ENCODE measurements at regions not wholly inside any gene's neighbourhood (a gene's known extent, or its start where the extent isn't known, plus 50 kb on each side); places are given as distances from the start of the nearest gene placed in this dataset.

GRCh38 chr5:167312225-167312624, 979.2 kb upstream of the WWC1 start:
- no peak overlapping the region for H3K4me3 ChIP-seq (replicated peaks in 1 of 3; ENCODE audit: insufficient read depth in 1 of 3, low read depth in 2 of 3, low read length in 3 of 3)
- no peak overlapping the region for H2AFZ ChIP-seq (ENCODE audit: low read length)
- H3K4me2 ChIP-seq (ENCODE audit: low read depth, low read length): no peak overlapping the region
- H3K9ac ChIP-seq (ENCODE audit: insufficient read depth, low read depth, low read length): no peak overlapping the region
- intact Hi-C loops (cut with micrococcal nuclease; ENCODE audit: unreplicated experiment): no loop called here
- in situ Hi-C loops (cut with HindIII; ENCODE audit: extremely low pct_ligation_motif_present, low pct_unique_long_range_greater_than_20kb): no loop called here
- H3K27me3 ChIP-seq (ENCODE audit: control insufficient read depth in 1 of 2, insufficient read depth in 2 of 2, low read length in 2 of 2): no peaks in the 10 kb centered on the region; a peak in 1 of 5 replicates
- POLR2A ChIA-PET: no interaction called here
- TF ChIP-seq MLLT10 (CRISPR knock-in tag; IDR thresholded peaks at IDR 0.05): no peak
- no peak for TF ChIP-seq NKX3-1 (CRISPR knock-in tag; IDR thresholded peaks at IDR 0.05)
- no peak for TF ChIP-seq ZNF879 (CRISPR knock-in tag; IDR thresholded peaks at IDR 0.05)
- TF ChIP-seq SOX13 (IDR thresholded peaks at IDR 0.05): no peak
- no peak for TF ChIP-seq SOX13 (CRISPR knock-in tag; conservative IDR thresholded peaks at IDR 0.05 in 1 of 2, IDR thresholded peaks at IDR 0.05 in 1 of 2)
- TF ChIP-seq SKI (IDR thresholded peaks at IDR 0.05; ENCODE audit: partially characterized antibody): no peak
- no peak for TF ChIP-seq HNRNPK (IDR thresholded peaks at IDR 0.05; ENCODE audit: low read depth, low read length, poor library complexity, severe bottlenecking)
- TF ChIP-seq ZNF3 (CRISPR knock-in tag; IDR thresholded peaks at IDR 0.05): no peak
- no peak for TF ChIP-seq USF2 (IDR thresholded peaks at IDR 0.05; ENCODE audit: low read depth, low read length)
- TF ChIP-seq USF2 (CRISPR knock-in tag; IDR thresholded peaks at IDR 0.05; ENCODE audit: borderline replicate concordance): no peak
- TF ChIP-seq LCORL (IDR thresholded peaks at IDR 0.05): no peak
- no peak for TF ChIP-seq LCORL (CRISPR knock-in tag; IDR thresholded peaks at IDR 0.05)
- no peak for TF ChIP-seq ZNF280D (CRISPR knock-in tag; IDR thresholded peaks at IDR 0.05)
- TF ChIP-seq KLF12 (CRISPR knock-in tag; IDR thresholded peaks at IDR 0.05; ENCODE audit: borderline replicate concordance): no peak
- TF ChIP-seq ZNF746 (CRISPR knock-in tag; IDR thresholded peaks at IDR 0.05): no peak
- TF ChIP-seq WIZ (CRISPR knock-in tag; IDR thresholded peaks at IDR 0.05): no peak
- TF ChIP-seq HNF4A (CRISPR knock-in tag; IDR thresholded peaks at IDR 0.05): no peak
- no peak for TF ChIP-seq ZNF747 (CRISPR knock-in tag; IDR thresholded peaks at IDR 0.05; ENCODE audit: borderline replicate concordance)
- TF ChIP-seq ZNF589 (CRISPR knock-in tag; conservative IDR thresholded peaks at IDR 0.05): no peak
- no peak for TF ChIP-seq ZSCAN5A (CRISPR knock-in tag; IDR thresholded peaks at IDR 0.05; ENCODE audit: borderline replicate concordance)
- CTCF ChIA-PET (ENCODE audit: low intra/inter-chr PET ratio, low total read pairs): no interaction called here
- H4K20me1 ChIP-seq (ENCODE audit: insufficient read depth, low read length): no peaks in the 10 kb centered on the region
- no peaks in the 10 kb centered on the region for H3K36me3 ChIP-seq (replicated peaks in 1 of 2; ENCODE audit: control insufficient read depth in 1 of 2, insufficient read depth in 2 of 2, low read length in 2 of 2)
- H3K4me1 ChIP-seq (ENCODE audit: insufficient read depth, low read length): no peaks in the 10 kb centered on the region
- 0% methylated on average over 3 of the region's 3 CpGs for WGBS (ENCODE audit: low lambda C conversion rate)
- no peak for DNase-seq (ENCODE audit: low spot score)
- H3K9me3 ChIP-seq (ENCODE audit: low read length): no peaks in the 10 kb centered on the region
- ATAC-seq: no peak
- H3K79me2 ChIP-seq (ENCODE audit: insufficient read depth, low read length): no peaks in the 10 kb centered on the region
- FAIRE-seq: no peak
- no TSS peak for BruUV-seq (replicated peaks)
- no peak overlapping the region for H3K27ac ChIP-seq (ENCODE audit: extremely low read length, insufficient read depth, low read length)
